Lung (tissue), 11 donors: ENCODE measurements at regions not wholly inside any gene's neighbourhood (a gene's known extent, or its start where the extent isn't known, plus 50 kb on each side); places are given as distances from the start of the nearest gene placed in this dataset.
A peak's percentile ranks its signal among the peaks of the same experiment; 100 is the strongest.

Experiments
- ATAC-seq: fragments of 200-7000 bp; cut with Tn5 transposase; one replicate; pipeline ENCODE4 v1.9.1; 2020; ENCODE audit warnings: moderate number of reproducible peaks; ENCODE audit not compliant: insufficient read depth, low FRiP score
- DNase-seq, 3 donors: peaks; one replicate each; pipeline ENCODE4 v3.0.0-alpha.2; 2013 to 2017
- H3K27ac ChIP-seq, 2 donors: one replicate each; pipeline ENCODE4 v1.5.1; 2013; ENCODE audit warnings: mild to moderate bottlenecking in 2 of 2, moderate library complexity in 2 of 2, control low read depth in 1 of 2, inconsistent platforms in 1 of 2, low read depth in 1 of 2, low read length in 1 of 2
- H3K27me3 ChIP-seq, 3 donors: one replicate each; pipeline ENCODE4 v1.5.1; 2013; ENCODE audit warnings: low read length in 2 of 3; ENCODE audit not compliant: control insufficient read depth in 3 of 3, insufficient read depth in 3 of 3
- H3K36me3 ChIP-seq, 4 donors: one replicate each; pipeline ENCODE4 v1.5.1; 2013; ENCODE audit warnings: low read length in 4 of 4, mild to moderate bottlenecking in 1 of 4, moderate library complexity in 1 of 4; ENCODE audit not compliant: control insufficient read depth in 4 of 4, insufficient read depth in 4 of 4
- H3K4me1 ChIP-seq, 5 donors: one replicate each; pipeline ENCODE4 v1.5.1; 2013; ENCODE audit warnings: low read length in 5 of 5, mild to moderate bottlenecking in 2 of 5, moderate library complexity in 1 of 5; ENCODE audit not compliant: control insufficient read depth in 5 of 5, insufficient read depth in 5 of 5
- H3K4me3 ChIP-seq: one replicate; pipeline ENCODE4 v1.5.1; 2013; ENCODE audit warnings: mild to moderate bottlenecking, control low read depth, moderate library complexity
- H3K9ac ChIP-seq, 2 donors: one replicate each; pipeline ENCODE4 v1.5.1; 2013; ENCODE audit warnings: low read length in 2 of 2, control low read depth in 1 of 2; ENCODE audit not compliant: insufficient read depth in 1 of 2
- H3K9me3 ChIP-seq, 4 donors: one replicate each; pipeline ENCODE4 v1.5.1; 2013; ENCODE audit warnings: low read length in 3 of 4, mild to moderate bottlenecking in 1 of 4, moderate library complexity in 1 of 4; ENCODE audit not compliant: control insufficient read depth in 4 of 4, insufficient read depth in 3 of 4
- CTCF ChIP-seq: IDR thresholded peaks from 2 replicates; pipeline ENCODE4 v1.5.1; 2012; ENCODE audit warnings: mild to moderate bottlenecking; ENCODE audit errors: control extremely low read depth, extremely low read depth
- WGBS, 2 donors: extraction: QIAGEN DNeasy Blood & Tissue Kit; methylation state at CpG; one replicate each; pipeline ENCODE4 v1.1.7; 2013; 5-methylcytosine and 5-hydroxymethylcytosine counted together
- donor health status: control.
- donor health status: control.
- donor health status: Bipolar disorder and iron deficiency.
- donor health status: healthy.
- donor health status: DM: yes; HTN: yes; CAD: no.

GRCh38 chr6:56372406-56372995 lies 125.1 kb upstream of the COL21A1 start:
- ATAC-seq (no peak), DNase-seq (peak in 2 of 3 donors; percentile 79 to 84)
- H3K9ac ChIP-seq, result peak overlapping the region in 1 of 2 donors; percentile 33
- no peak overlapping the region for H3K4me3 ChIP-seq
- no peaks in the 10 kb centered on the region for H3K27me3 ChIP-seq
- no peaks in the 10 kb centered on the region for H3K36me3 ChIP-seq
- WGBS, 2 donors, result 57 to 77% methylated on average over 3 of the region's 3 CpGs
- TF ChIP-seq CTCF, result no peak
- H3K9me3 ChIP-seq, result peaks cover 0 to 2% (median 0%) of the 10 kb centered on the region in 4 donors
- H3K27ac ChIP-seq, result peak overlapping the region; percentile 0 to 50
- peaks cover 3 to 38% (median 28%) of the 10 kb centered on the region in 5 donors for H3K4me1 ChIP-seq

- Histone ChIP-seq H3K36me3 (no peaks in the 10 kb centered on the region), H3K4me1 (peaks cover 7 to 38% (median 34%) of the 10 kb centered on the region in 5 donors), H3K27me3 (no peaks in the 10 kb centered on the region), H3K4me3 (no peak overlapping the region), H3K9ac (no peak overlapping the region), H3K27ac (peak overlapping the region in 1 of 2 donors; percentile 90), H3K9me3 (peaks cover 0 to 2% (median 0%) of the 10 kb centered on the region in 4 donors)
- WGBS, 2 donors, result 45 to 57% methylated on average over 2 of the region's 2 CpGs
- ATAC-seq (peak; percentile 46), DNase-seq (peak; percentile 65 to 95 (median 90))
- TF ChIP-seq CTCF, result no peak
Observed at GRCh38 chr6:56370561-56371211, 123.3 kb upstream of the COL21A1 start.

- DNase-seq (peak in 2 of 3 donors; percentile 50 to 63), ATAC-seq (no peak)
- no peak for TF ChIP-seq CTCF
- H3K4me3 ChIP-seq, result no peak overlapping the region
- peaks cover 4 to 33% (median 30%) of the 10 kb centered on the region in 5 donors for H3K4me1 ChIP-seq
- no peaks in the 10 kb centered on the region for H3K27me3 ChIP-seq
- peak overlapping the region; percentile 82 to 90 for H3K27ac ChIP-seq
- WGBS, 2 donors, result 49 to 74% methylated on average over 10 of the region's 10 CpGs
- H3K9me3 ChIP-seq, result peaks cover 0 to under 1% (median 0%) of the 10 kb centered on the region in 4 donors
- H3K9ac ChIP-seq, result no peak overlapping the region
- H3K36me3 ChIP-seq, result no peaks in the 10 kb centered on the region
Observed at GRCh38 chr6:56370127-56370540, 122.8 kb upstream of the COL21A1 start.
